ENCODE measurements at regions not wholly inside any gene's neighbourhood (a gene's known extent, or its start where the extent isn't known, plus 50 kb on each side); places are given as distances from the start of the nearest gene placed in this dataset.
"Not testable (repeated sequence)": the region's sequence is repeated elsewhere in the genome, so short reads cannot be mapped to it uniquely, and the experiment has no call there.

DNA sequence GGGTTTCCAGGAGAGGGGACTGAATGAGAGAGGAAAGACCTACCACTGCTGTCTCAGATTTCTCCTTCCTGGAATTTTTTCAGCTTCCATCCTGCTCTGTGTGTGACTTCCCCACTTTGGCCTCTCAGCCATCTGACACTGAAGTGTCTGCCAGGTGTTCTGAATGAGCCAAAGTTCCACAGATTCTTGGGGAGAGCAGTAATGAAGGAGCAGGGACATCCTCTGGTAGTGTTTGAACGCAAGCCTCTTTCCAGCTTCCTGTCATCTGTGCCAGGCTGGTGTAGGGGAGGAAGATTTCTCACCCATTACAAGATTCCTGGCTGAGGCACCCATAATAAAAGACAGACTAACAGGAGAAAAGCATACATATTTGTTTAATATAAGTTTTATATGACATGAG lies 141.7 kb upstream of the NRXN3 start:
- no peak overlapping the region for H3K27ac ChIP-seq
- TF ChIP-seq, protein P1, sequence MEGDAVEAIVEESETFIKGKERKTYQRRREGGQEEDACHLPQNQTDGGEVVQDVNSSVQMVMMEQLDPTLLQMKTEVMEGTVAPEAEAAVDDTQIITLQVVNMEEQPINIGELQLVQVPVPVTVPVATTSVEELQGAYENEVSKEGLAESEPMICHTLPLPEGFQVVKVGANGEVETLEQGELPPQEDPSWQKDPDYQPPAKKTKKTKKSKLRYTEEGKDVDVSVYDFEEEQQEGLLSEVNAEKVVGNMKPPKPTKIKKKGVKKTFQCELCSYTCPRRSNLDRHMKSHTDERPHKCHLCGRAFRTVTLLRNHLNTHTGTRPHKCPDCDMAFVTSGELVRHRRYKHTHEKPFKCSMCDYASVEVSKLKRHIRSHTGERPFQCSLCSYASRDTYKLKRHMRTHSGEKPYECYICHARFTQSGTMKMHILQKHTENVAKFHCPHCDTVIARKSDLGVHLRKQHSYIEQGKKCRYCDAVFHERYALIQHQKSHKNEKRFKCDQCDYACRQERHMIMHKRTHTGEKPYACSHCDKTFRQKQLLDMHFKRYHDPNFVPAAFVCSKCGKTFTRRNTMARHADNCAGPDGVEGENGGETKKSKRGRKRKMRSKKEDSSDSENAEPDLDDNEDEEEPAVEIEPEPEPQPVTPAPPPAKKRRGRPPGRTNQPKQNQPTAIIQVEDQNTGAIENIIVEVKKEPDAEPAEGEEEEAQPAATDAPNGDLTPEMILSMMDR (conservative IDR thresholded peaks at IDR 0.05): no peak
- no peak for TF ChIP-seq ZFX (IDR thresholded peaks at IDR 0.05)

DNA sequence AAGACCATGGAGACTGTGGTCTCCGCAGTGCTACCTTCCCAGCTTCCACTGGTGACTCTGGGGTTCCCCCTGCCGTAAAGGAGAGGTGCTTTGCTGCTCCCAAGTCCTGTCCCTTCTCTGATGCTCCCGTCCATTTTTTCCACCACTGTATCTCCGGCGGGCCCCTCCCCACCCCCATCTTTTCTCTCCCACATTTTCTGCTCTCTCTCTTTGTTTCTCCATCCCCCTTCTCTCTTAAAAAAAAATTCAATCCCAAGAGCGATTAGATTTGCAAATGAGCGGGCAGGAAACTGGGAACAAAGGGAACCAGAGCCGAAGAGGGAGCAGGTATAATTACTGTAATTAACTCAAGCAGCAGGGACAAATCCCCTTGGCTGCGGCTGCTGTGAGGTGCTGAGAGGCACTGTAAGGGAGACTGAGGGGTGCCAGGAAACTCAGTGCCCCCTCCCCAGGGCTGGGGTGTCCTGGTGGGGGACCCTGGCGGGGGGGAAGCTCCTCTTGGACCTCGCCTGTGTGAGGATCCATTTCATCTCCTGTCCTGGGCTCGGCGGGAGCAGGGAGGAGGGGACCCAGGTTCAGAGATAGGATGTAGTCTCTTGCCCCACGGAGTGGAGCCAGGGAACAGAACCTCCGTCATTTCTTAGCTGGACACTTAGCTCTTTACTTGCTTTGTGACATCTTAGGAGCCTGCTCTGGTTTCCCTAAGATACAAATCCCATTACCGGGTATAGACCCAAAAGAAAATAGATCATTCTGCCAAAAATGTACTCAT lies 140.4 kb upstream of the NRXN3 start:
- TF ChIP-seq ZFX (IDR thresholded peaks at IDR 0.05): no peak
- TF ChIP-seq, protein P1 (conservative IDR thresholded peaks at IDR 0.05): no peak
- H3K27ac ChIP-seq: no peak overlapping the region

DNA sequence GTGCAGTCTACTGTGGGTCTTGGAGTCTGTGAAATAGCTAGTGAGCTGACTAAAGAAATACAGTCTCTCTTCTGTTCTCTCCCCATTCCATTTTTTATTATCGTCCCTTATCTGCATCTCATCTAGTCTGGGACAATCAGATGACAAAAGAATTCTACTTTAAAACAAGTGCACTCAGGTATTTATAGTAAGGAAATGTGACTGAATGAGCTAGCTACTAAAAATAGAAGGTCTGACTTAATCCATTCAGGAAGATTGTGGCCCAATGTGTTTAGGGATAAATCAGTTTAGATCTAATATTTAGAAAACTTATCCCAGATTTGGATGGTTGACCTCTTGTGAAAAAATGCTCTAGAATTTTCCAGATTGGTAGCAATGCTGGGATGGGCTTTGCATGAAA lies 126.8 kb upstream of the NRXN3 start:
- no peak for TF ChIP-seq ZFX (IDR thresholded peaks at IDR 0.05)
- TF ChIP-seq, protein P1 (conservative IDR thresholded peaks at IDR 0.05): no peak

DNA sequence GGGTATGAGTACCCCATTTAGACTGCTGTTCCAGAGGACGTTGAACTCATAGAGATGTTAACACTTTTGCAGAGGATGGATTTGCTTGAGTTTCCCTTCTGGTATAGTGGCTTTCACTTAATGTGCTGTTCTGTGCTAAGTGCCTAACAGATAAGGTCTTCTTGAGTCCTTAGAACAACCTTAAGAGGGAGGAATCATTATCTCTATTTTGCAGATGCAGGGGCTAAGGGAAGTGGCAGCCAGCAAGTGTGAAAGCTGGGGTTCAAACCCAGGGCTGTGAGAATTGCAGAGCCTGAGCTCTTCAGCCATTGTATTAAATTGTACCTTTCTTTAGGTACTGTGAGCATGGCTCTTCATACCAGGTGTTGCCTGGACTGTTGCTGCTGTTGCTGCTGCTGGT lies 122.1 kb upstream of the NRXN3 start:
- H3K27ac ChIP-seq: no peak overlapping the region
- no peak for TF ChIP-seq ZFX (IDR thresholded peaks at IDR 0.05)
- TF ChIP-seq, protein P1 (conservative IDR thresholded peaks at IDR 0.05): no peak

More for the DNA sequence above, 126.8 kb upstream of the NRXN3 start:
- no peak overlapping the region for H3K27ac ChIP-seq

DNA sequence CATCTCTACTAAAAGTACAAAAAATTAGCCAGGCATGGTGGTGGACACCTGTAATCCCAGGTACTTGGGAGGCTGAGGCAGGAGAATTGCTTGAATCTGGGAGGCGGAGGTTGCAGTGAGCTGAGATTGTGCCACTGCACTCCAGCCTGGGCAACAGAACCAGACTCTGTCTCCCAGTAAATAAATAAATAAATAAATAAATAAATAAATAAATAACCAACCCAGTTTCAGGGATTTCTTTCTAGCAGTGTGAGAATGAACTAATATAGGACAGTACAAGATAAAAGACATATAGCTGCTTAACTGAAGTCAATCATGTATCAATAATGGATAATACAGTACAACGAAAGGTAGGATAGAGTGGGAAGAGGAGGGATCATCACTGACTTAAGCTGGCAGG lies 113.3 kb upstream of the NRXN3 start:
- not testable (repeated sequence) for H3K27ac ChIP-seq

DNA sequence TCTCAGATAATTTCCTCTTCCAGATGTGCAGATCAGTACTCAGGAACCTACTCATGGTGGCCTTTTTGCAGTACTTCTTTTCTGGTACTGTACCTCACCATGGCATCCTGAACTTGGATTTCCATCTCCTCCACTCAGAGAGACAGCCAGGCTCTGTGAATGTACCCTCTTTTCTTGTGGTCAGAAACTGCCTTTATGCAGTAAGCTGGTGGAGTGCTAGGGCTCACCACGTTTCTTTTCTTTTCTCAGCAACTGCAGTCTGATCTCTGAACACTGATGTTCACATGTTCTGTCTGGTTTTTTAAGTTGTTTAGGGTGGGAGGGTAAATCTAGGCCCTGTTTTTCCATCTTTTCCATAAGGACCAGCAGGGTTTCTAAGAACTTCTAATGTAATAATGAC lies 99.8 kb upstream of the NRXN3 start:
- no peak for TF ChIP-seq ZFX (IDR thresholded peaks at IDR 0.05)
- TF ChIP-seq, protein P1 (conservative IDR thresholded peaks at IDR 0.05): no peak
- H3K27ac ChIP-seq: no peak overlapping the region

DNA sequence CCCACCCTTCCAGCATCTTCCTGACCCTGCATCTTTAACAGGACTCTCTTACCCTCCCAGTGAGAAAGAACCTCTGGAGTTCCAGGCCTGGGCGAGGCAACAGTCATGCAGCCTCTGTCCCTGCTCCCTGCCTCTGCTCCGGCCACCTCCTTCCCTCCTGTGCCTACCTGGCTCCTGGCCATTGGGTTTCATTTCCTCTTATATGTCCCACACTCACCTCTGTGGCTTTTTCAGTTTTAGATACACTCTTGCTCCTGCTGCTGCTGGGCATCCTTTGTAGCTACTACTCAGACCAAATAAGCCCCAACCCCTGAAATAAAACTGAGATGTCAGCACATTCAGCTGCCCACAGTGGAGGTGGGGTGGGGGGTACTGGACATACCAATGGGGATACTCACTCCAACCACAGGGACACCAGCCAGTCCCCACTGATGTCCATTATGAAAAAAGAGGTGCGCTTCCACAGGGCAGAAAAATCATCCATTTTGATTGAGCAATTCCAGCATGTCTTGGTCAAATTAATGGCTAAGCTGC lies 99.1 kb upstream of the NRXN3 start:
- TF ChIP-seq, protein P1 (conservative IDR thresholded peaks at IDR 0.05): no peak
- no peak for TF ChIP-seq ZFX (IDR thresholded peaks at IDR 0.05)
- no peak overlapping the region for H3K27ac ChIP-seq

DNA sequence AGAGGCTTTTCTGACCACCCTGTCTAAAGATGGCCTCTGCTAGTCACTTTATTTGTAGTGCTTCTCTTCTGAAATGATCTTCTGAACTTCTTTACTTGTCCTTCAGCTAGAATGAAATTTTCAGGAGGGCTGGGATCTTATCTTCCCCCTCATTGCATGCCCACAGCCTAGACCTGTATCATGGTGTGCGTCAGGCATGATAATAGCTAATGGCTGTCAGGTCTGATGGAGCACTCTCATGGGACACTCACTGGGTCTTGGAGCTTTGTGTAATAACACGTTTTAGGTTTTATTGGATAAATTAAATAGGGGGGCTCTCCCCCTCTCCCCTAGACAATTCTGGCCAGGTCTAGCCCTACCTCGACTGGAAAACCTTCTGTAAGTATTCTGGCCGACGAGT lies 97.1 kb upstream of the NRXN3 start:
- H3K27ac ChIP-seq: no peak overlapping the region
- TF ChIP-seq ZFX (IDR thresholded peaks at IDR 0.05): no peak
- TF ChIP-seq, protein P1 (conservative IDR thresholded peaks at IDR 0.05): no peak
